Cerebellar cortex (tissue), 1 donor: ENCODE measurements at regions not wholly inside any gene's neighbourhood (a gene's known extent, or its start where the extent isn't known, plus 50 kb on each side); places are given as distances from the start of the nearest gene placed in this dataset.

Experiments used
- DNase-seq: peaks from one replicate; pipeline ENCODE4 v3.0.0-alpha.2; 2015; ENCODE audit warnings: low spot score

- no peak for DNase-seq
Measured at GRCh38 chr9:90400091-90400490, 242.5 kb downstream of the DIRAS2 start.

- no peak for DNase-seq
Measured at GRCh38 chr9:90408659-90409058, 234.0 kb downstream of the DIRAS2 start.

- DNase-seq = no peak
Measured at GRCh38 chr9:90419221-90419851, 223.3 kb downstream of the DIRAS2 start.

- DNase-seq = no peak
Measured at GRCh38 chr9:90420211-90420610, 222.4 kb downstream of the DIRAS2 start.

GRCh38 chr9:90420768-90421513, 221.7 kb downstream of the DIRAS2 start:
- DNase-seq = peak; percentile 63

- DNase-seq = peak; percentile 88
Measured at GRCh38 chr9:90421786-90422185, 220.8 kb downstream of the DIRAS2 start.

GRCh38 chr9:90423661-90424193, 218.9 kb downstream of the DIRAS2 start:
- no peak for DNase-seq

GRCh38 chr9:90428517-90428916, 214.1 kb downstream of the DIRAS2 start:
- DNase-seq = no peak

GRCh38 chr9:90432951-90433350, 209.7 kb downstream of the DIRAS2 start:
- DNase-seq = peak; percentile 68

GRCh38 chr9:90433398-90433941, 209.2 kb downstream of the DIRAS2 start:
- peak; percentile 55 for DNase-seq

GRCh38 chr9:90441814-90442213, 200.8 kb downstream of the DIRAS2 start:
- peak; percentile 24 for DNase-seq

- no peak for DNase-seq
Measured at GRCh38 chr9:90442723-90443122, 199.9 kb downstream of the DIRAS2 start.

GRCh38 chr9:90444609-90445204, 197.9 kb downstream of the DIRAS2 start:
- DNase-seq = no peak

- DNase-seq = no peak
Measured at GRCh38 chr9:90445391-90445790, 197.2 kb downstream of the DIRAS2 start.

GRCh38 chr9:90446200-90446948, 196.2 kb downstream of the DIRAS2 start:
- peak; percentile 42 for DNase-seq

- DNase-seq = no peak
Measured at GRCh38 chr9:90447773-90448172, 194.9 kb downstream of the DIRAS2 start.

GRCh38 chr9:90449213-90449925, 193.3 kb downstream of the DIRAS2 start:
- DNase-seq = no peak

GRCh38 chr9:90451804-90452203, 190.8 kb downstream of the DIRAS2 start:
- no peak for DNase-seq

GRCh38 chr9:90455316-90455715, 187.3 kb downstream of the DIRAS2 start:
- peak; percentile 81 for DNase-seq

- DNase-seq = no peak
Measured at GRCh38 chr9:90457386-90458190, 185.0 kb downstream of the DIRAS2 start.
